Stomach (tissue), 8 donors: ENCODE measurements at regions not wholly inside any gene's neighbourhood (a gene's known extent, or its start where the extent isn't known, plus 50 kb on each side); places are given as distances from the start of the nearest gene placed in this dataset.

Experiments
- DNase-seq, 2 donors: peaks; one replicate each; pipeline versions ENCODE4 v3.0.0 to v3.0.0-alpha.2; 2013 to 2019
- H3K27ac ChIP-seq, 5 donors: fragments of 200-600 bp in 4 of 5; sonication (generic) in 4 of 5; one replicate each; pipeline ENCODE4 v1.5.1; 2013 to 2019; ENCODE audit warnings: mild to moderate bottlenecking in 1 of 5, moderate library complexity in 1 of 5
- H3K27me3 ChIP-seq, 3 donors: fragments of 200-600 bp; sonication (generic); one replicate each; pipeline ENCODE4 v1.5.1; 2017 to 2019; ENCODE audit warnings: mixed run types in 1 of 3
- H3K36me3 ChIP-seq, 4 donors: fragments of 200-600 bp; sonication (generic); 1 replicate in 3 of 4; 2 replicates in 1 of 4; pipeline ENCODE4 v1.5.1; 2016 to 2019
- H3K4me1 ChIP-seq, 4 donors: fragments of 200-600 bp; sonication (generic); one replicate each; pipeline ENCODE4 v1.5.1; 2016 to 2019
- H3K4me3 ChIP-seq, 4 donors: fragments of 200-600 bp; sonication (generic) in 3 of 4; one replicate each; pipeline ENCODE4 v1.5.1; 2016 to 2019; ENCODE audit warnings: mild to moderate bottlenecking in 1 of 4
- H3K9me3 ChIP-seq, 4 donors: fragments of 200-600 bp; sonication (generic); one replicate each; pipeline ENCODE4 v1.5.1; 2016 to 2019
- CTCF ChIP-seq, 7 experiments: fragments of 450-650 bp in 4 of 7; fragments of 200-600 bp in 3 of 7; sonication (generic) in 3 of 7; IDR thresholded peaks; one replicate each; pipeline ENCODE4 v1.5.1; 2016 to 2019; ENCODE audit warnings: antibody characterized with exemption in 7 of 7, control low read depth in 2 of 7, mild to moderate bottlenecking in 1 of 7
- EP300 ChIP-seq: sonication (generic); formaldehyde crosslinking; IDR thresholded peaks from one replicate; pipeline ENCODE4 v1.6.1; 2017; ENCODE audit warnings: antibody characterized with exemption
- POLR2A ChIP-seq, 4 donors: fragments of 450-650 bp; IDR thresholded peaks; one replicate each; pipeline ENCODE4 v1.6.1; 2016; ENCODE audit warnings: antibody characterized with exemption in 4 of 4, control low read depth in 2 of 4, mild to moderate bottlenecking in 1 of 4, moderate library complexity in 1 of 4
- POLR2AphosphoS5 ChIP-seq, 3 donors: sonication (generic); formaldehyde crosslinking; IDR thresholded peaks; one replicate each; pipeline ENCODE4 v1.6.1; 2016; ENCODE audit warnings: antibody characterized with exemption in 3 of 3
- WGBS, 5 donors: extraction: QIAGEN DNeasy Blood & Tissue Kit in 3 of 5; methylation state at CpG; one replicate each; pipeline versions ENCODE4 v1.1.5 to v1.1.7; 2013 to 2018; 5-methylcytosine and 5-hydroxymethylcytosine counted together
- intact Hi-C: fragments of 100-400 bp; cut with DNase I; formaldehyde crosslinking; loops from one replicate; pipeline ENCODE4 v1.15.1; 2023; ENCODE audit warnings: low total_unique reads
- donor health status: healthy with polysubstance abuse.
- donor health status: Bipolar disorder and iron deficiency.
- donor health status: healthy.

GRCh38 chr1:230495076-230495475 lies 68.9 kb upstream of the PGBD5 start:
- Histone ChIP-seq H3K27ac (peak overlapping the region in 1 of 5 donors; percentile 81), H3K4me1 (peaks cover 0 to 16% (median 7%) of the 10 kb centered on the region in 4 donors), H3K27me3 (no peaks in the 10 kb centered on the region), H3K4me3 (no peak overlapping the region), H3K9me3 (no peaks in the 10 kb centered on the region), H3K36me3 (no peaks in the 10 kb centered on the region)
- WGBS, 5 donors, result 69 to 80% (median 77%) methylated on average over 4 of the region's 4 CpGs
- DNase-seq, result no peak
- no peak for TF ChIP-seq POLR2A (IDR thresholded peaks at IDR 0.05)
- TF ChIP-seq POLR2AphosphoS5 (IDR thresholded peaks at IDR 0.05), result no peak
- TF ChIP-seq CTCF (IDR thresholded peaks at IDR 0.05), result no peak
- TF ChIP-seq EP300, result no peak
- intact Hi-C loops, result no loop called here

GRCh38 chr1:230494514-230494913 lies 68.4 kb upstream of the PGBD5 start:
- Histone ChIP-seq H3K27me3 (no peaks in the 10 kb centered on the region), H3K36me3 (no peaks in the 10 kb centered on the region), H3K9me3 (no peaks in the 10 kb centered on the region), H3K27ac (no peak overlapping the region), H3K4me3 (no peak overlapping the region), H3K4me1 (peaks cover 0 to 15% (median 7%) of the 10 kb centered on the region in 4 donors)
- 83 to 97% (median 95%) methylated on average over 1 of the region's 1 CpG for WGBS, 5 donors
- no peak for DNase-seq
- intact Hi-C loops, result no loop called here
- TF ChIP-seq POLR2A (IDR thresholded peaks at IDR 0.05), result no peak
- TF ChIP-seq EP300, result no peak
- no peak for TF ChIP-seq POLR2AphosphoS5 (IDR thresholded peaks at IDR 0.05)
- no peak for TF ChIP-seq CTCF (IDR thresholded peaks at IDR 0.05)

- no peak for TF ChIP-seq POLR2AphosphoS5 (IDR thresholded peaks at IDR 0.05)
- TF ChIP-seq CTCF (IDR thresholded peaks at IDR 0.05), result no peak
- TF ChIP-seq POLR2A (IDR thresholded peaks at IDR 0.05), result no peak
- no peak for TF ChIP-seq EP300
- no peak for DNase-seq
- H3K27ac ChIP-seq, result no peak overlapping the region
- no peak overlapping the region for H3K4me3 ChIP-seq
- no peaks in the 10 kb centered on the region for H3K27me3 ChIP-seq
- no peaks in the 10 kb centered on the region for H3K36me3 ChIP-seq
- no peaks in the 10 kb centered on the region for H3K9me3 ChIP-seq
- H3K4me1 ChIP-seq, result peaks cover 0 to 10% (median 6%) of the 10 kb centered on the region in 4 donors
- 68 to 83% (median 80%) methylated on average over 1 of the region's 1 CpG for WGBS, 5 donors
- intact Hi-C loops, result no loop called here
Measured at GRCh38 chr1:230494026-230494425, 67.9 kb upstream of the PGBD5 start.

GRCh38 chr1:230493264-230493663 lies 67.1 kb upstream of the PGBD5 start:
- Histone ChIP-seq H3K9me3 (no peaks in the 10 kb centered on the region), H3K27me3 (no peaks in the 10 kb centered on the region), H3K4me1 (peaks cover 0 to 2% (median 1%) of the 10 kb centered on the region in 4 donors), H3K36me3 (no peaks in the 10 kb centered on the region), H3K4me3 (no peak overlapping the region), H3K27ac (no peak overlapping the region)
- TF ChIP-seq POLR2AphosphoS5 (IDR thresholded peaks at IDR 0.05), result no peak
- intact Hi-C loops, result no loop called here
- 60 to 63% (median 61%) methylated on average over 3 of the region's 3 CpGs for WGBS, 5 donors
- DNase-seq, result no peak

- intact Hi-C loops, result no loop called here
- Histone ChIP-seq H3K27me3 (no peaks in the 10 kb centered on the region), H3K27ac (no peak overlapping the region), H3K36me3 (no peaks in the 10 kb centered on the region), H3K4me1 (no peaks in the 10 kb centered on the region), H3K4me3 (no peak overlapping the region), H3K9me3 (no peaks in the 10 kb centered on the region)
- 90 to 97% (median 95%) methylated on average over 2 of the region's 2 CpGs for WGBS, 5 donors
- TF ChIP-seq POLR2AphosphoS5 (IDR thresholded peaks at IDR 0.05) (no peak), EP300 (no peak), POLR2A (IDR thresholded peaks at IDR 0.05) (no peak), CTCF (IDR thresholded peaks at IDR 0.05) (no peak)
- no peak for DNase-seq
Measured at GRCh38 chr1:230490436-230490835, 64.3 kb upstream of the PGBD5 start.
